ENCODE measurements at regions not wholly inside any gene's neighbourhood (a gene's known extent, or its start where the extent isn't known, plus 50 kb on each side); places are given as distances from the start of the nearest gene placed in this dataset.

- TF ChIP-seq ZBTB49 (CRISPR knock-in tag; IDR thresholded peaks at IDR 0.05; ENCODE audit: borderline replicate concordance), result no peak
- TF ChIP-seq ZBTB33 (CRISPR knock-in tag; IDR thresholded peaks at IDR 0.05), result no peak
- TF ChIP-seq POLR2A (IDR thresholded peaks at IDR 0.05; ENCODE audit: insufficient read depth in 1 of 2, low read depth in 2 of 2, low read length in 2 of 2), result no peak
- TF ChIP-seq ZNF451 (CRISPR knock-in tag; IDR thresholded peaks at IDR 0.05), result no peak
- no peak for TF ChIP-seq ZBTB38 (CRISPR knock-in tag; IDR thresholded peaks at IDR 0.05)
- TF ChIP-seq ATF3 (CRISPR knock-in tag; IDR thresholded peaks at IDR 0.05), result no peak
- no peak for TF ChIP-seq ARID2 (CRISPR knock-in tag; IDR thresholded peaks at IDR 0.05; ENCODE audit: borderline replicate concordance)
Observed at GRCh38 chr4:141329174-141329569, 108.5 kb downstream of the ZNF330 start.
